Progenitor cell of endocrine pancreas (in vitro differentiated cells): ENCODE measurements at regions not wholly inside any gene's neighbourhood (a gene's known extent, or its start where the extent isn't known, plus 50 kb on each side); places are given as distances from the start of the nearest gene placed in this dataset.

Source experiments
- DNase-seq: peaks from one replicate; pipeline ENCODE4 v3.0.0; 2021; ENCODE audit warnings: low spot score; ENCODE audit not compliant: unreplicated experiment
- H3K27ac Mint-ChIP-seq: 2 replicates; pipeline ENCODE4 v1.8.0; 2021; ENCODE audit warnings: mild to moderate bottlenecking, moderate library complexity, mixed read lengths
- H3K27me3 Mint-ChIP-seq: 2 replicates; pipeline ENCODE4 v1.8.0; 2021; ENCODE audit warnings: mixed read lengths
- H3K36me3 Mint-ChIP-seq: 2 replicates; pipeline ENCODE4 v1.8.0; 2022; ENCODE audit warnings: mixed read lengths; ENCODE audit not compliant: insufficient read depth
- H3K4me1 Mint-ChIP-seq: 2 replicates; pipeline ENCODE4 v1.8.0; 2021; ENCODE audit warnings: low read depth, mixed read lengths
- H3K4me3 Mint-ChIP-seq: 2 replicates; pipeline ENCODE4 v1.8.0; 2021; ENCODE audit warnings: low read depth, mild to moderate bottlenecking, moderate library complexity, mixed read lengths
- H3K9me3 Mint-ChIP-seq: 2 replicates; pipeline ENCODE4 v1.8.0; 2021; ENCODE audit warnings: low read depth, mixed read lengths
- CTCF ChIP-seq: fragments of 200-600 bp; sonication (generic); IDR thresholded peaks from one replicate; pipeline ENCODE4 v1.5.0; 2021; ENCODE audit warnings: antibody characterized with exemption, mild to moderate bottlenecking; ENCODE audit not compliant: unreplicated experiment

DNA sequence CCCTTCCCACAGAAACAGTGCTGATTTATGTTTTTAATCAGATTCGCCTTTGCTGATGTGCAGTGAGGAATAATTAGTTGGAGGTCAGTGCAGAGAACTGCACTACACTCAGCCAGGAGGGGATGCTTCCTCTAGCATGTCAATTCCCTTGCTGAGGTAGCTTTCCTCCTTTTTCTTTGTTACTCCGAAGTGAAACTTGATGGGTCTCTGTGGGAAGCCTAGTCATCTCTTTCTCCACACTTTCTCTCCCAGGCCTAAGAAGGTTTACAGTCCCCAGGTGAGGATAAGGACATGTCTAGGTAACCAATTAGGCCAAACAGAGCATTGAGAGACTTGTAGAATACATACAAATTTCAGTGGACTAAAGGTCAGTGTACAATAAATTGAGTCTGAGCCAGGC, 461.8 kb downstream of the KIF4B start:
- no peaks in the 10 kb centered on the region for H3K36me3 Mint-ChIP-seq
- no peaks in the 10 kb centered on the region for H3K9me3 Mint-ChIP-seq
- no peaks in the 10 kb centered on the region for H3K27me3 Mint-ChIP-seq
- H3K4me1 Mint-ChIP-seq: peaks cover 7% of the 10 kb centered on the region
- TF ChIP-seq CTCF: no peak
- H3K27ac Mint-ChIP-seq: no peak overlapping the region
- DNase-seq: no peak
- no peak overlapping the region for H3K4me3 Mint-ChIP-seq

DNA sequence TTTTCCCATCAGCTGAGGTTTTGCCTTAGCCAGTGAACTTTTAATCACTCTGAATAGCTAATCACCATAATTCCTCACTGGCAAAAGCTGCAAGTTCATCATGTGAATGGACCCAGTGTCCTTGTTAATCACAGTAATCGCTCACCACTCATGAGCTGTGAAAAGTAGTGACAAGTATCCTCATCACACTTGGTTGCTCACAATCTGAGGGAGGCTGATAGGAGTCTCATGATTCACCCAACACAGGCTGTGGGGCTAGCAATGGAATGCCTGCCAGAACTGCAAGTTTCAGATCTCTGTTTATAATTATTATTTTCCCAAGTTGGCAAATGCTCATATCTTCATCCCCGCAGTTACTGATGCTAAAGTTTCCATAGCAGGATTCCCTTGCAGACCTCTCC, 467.2 kb downstream of the KIF4B start:
- no peaks in the 10 kb centered on the region for H3K27me3 Mint-ChIP-seq
- H3K4me3 Mint-ChIP-seq: no peak overlapping the region
- H3K4me1 Mint-ChIP-seq: no peaks in the 10 kb centered on the region
- DNase-seq: no peak
- no peaks in the 10 kb centered on the region for H3K9me3 Mint-ChIP-seq
- no peak for TF ChIP-seq CTCF
- H3K36me3 Mint-ChIP-seq: no peaks in the 10 kb centered on the region
- no peak overlapping the region for H3K27ac Mint-ChIP-seq

DNA sequence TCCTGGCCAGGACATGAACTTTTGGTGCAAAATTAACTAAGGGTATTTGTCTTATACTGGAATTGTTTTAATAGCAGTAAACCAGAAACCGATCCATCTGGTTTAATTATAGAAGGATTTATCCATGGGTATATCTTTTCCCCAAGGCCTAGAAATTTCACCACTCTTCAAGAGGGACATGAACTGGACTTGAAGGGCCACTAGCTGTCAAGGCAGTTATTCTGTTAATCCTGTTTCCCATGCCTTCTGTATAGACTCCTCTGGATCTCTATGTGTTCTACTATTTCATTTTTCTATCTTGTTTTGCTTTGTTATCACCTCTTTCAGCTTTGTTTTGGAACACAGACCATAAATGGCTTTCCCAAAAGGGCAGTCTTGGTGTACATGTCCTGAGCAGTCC, 467.6 kb downstream of the KIF4B start:
- H3K36me3 Mint-ChIP-seq: no peaks in the 10 kb centered on the region
- H3K27ac Mint-ChIP-seq: no peak overlapping the region
- no peaks in the 10 kb centered on the region for H3K4me1 Mint-ChIP-seq
- TF ChIP-seq CTCF: no peak
- H3K9me3 Mint-ChIP-seq: no peaks in the 10 kb centered on the region
- no peak overlapping the region for H3K4me3 Mint-ChIP-seq
- H3K27me3 Mint-ChIP-seq: no peaks in the 10 kb centered on the region
- no peak for DNase-seq

DNA sequence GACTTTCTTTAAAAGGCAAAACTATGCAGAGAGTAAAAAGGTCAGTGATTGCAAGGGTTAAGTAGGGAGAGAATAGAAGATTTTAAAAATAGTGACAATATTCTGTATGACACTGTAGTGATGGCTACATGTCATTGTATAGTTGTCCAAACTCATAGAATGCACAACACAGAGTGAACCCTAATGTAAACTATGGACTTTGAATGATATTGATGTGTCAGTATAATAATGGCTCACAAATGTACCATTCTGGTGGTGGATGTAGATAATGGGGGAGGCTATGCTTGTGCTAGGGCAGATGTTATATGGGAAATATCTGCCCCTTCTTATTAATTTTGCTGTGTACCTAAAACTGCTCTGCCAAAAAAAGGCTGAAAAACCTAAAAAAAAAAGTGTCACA, 468.9 kb downstream of the KIF4B start:
- Mint-ChIP-seq H3K9me3 (no peaks in the 10 kb centered on the region), H3K27ac (no peak overlapping the region), H3K27me3 (no peaks in the 10 kb centered on the region), H3K36me3 (no peaks in the 10 kb centered on the region), H3K4me3 (no peak overlapping the region), H3K4me1 (no peaks in the 10 kb centered on the region)
- TF ChIP-seq CTCF: no peak
- DNase-seq: no peak

GRCh38 chr5:155485386-155485785, 471.8 kb downstream of the KIF4B start:
- Mint-ChIP-seq H3K9me3 (peaks cover 6% of the 10 kb centered on the region), H3K27ac (no peak overlapping the region), H3K36me3 (peaks cover 3% of the 10 kb centered on the region), H3K4me1 (no peaks in the 10 kb centered on the region), H3K4me3 (no peak overlapping the region), H3K27me3 (no peaks in the 10 kb centered on the region)
- DNase-seq: no peak
- no peak for TF ChIP-seq CTCF
